ENCODE measurements at regions not wholly inside any gene's neighbourhood (a gene's known extent, or its start where the extent isn't known, plus 50 kb on each side); places are given as distances from the start of the nearest gene placed in this dataset.

GRCh38 chr11:134756811-134757540 is 344.9 kb upstream of the B3GAT1 start:
- no peak overlapping the region for H3K9ac ChIP-seq (ENCODE audit: low read length in 3 of 3)
- intact Hi-C loops (cut with DNase I): no loop called here
- no peak for FAIRE-seq
- TF ChIP-seq CTCF (IDR thresholded peaks at IDR 0.05; ENCODE audit: borderline replicate concordance, extremely low read depth, insufficient read depth): no peak
- no peak overlapping the region for H3K27ac ChIP-seq (ENCODE audit: low read depth in 2 of 2, low read length in 2 of 2)
- no peak overlapping the region for H3K4me3 ChIP-seq (ENCODE audit: low read length in 3 of 3)
- no peaks in the 10 kb centered on the region for H3K9me3 ChIP-seq (ENCODE audit: control insufficient read depth in 2 of 3, insufficient read depth in 1 of 3, low read length in 3 of 3)
- no peaks in the 10 kb centered on the region for H3K36me3 ChIP-seq (ENCODE audit: control insufficient read depth in 2 of 3, insufficient read depth in 3 of 3, low read length in 3 of 3)
- H3K4me1 ChIP-seq (ENCODE audit: control insufficient read depth in 2 of 3, insufficient read depth in 2 of 3, low read depth in 1 of 3, low read length in 3 of 3): no peaks in the 10 kb centered on the region
- DNase-seq: peak in 1 of 5 donors; percentile 16
- H3K27me3 ChIP-seq (ENCODE audit: control insufficient read depth, insufficient read depth, low read length): no peaks in the 10 kb centered on the region

GRCh38 chr11:134755535-134755934 is 343.5 kb upstream of the B3GAT1 start:
- no peak overlapping the region for H3K9ac ChIP-seq (ENCODE audit: low read length in 3 of 3)
- no peak overlapping the region for H3K27ac ChIP-seq (ENCODE audit: low read depth in 2 of 2, low read length in 2 of 2)
- no peak for FAIRE-seq
- no peak overlapping the region for H3K4me3 ChIP-seq (ENCODE audit: low read length in 3 of 3)
- peak in 1 of 5 donors; percentile 4 for DNase-seq
- no peaks in the 10 kb centered on the region for H3K9me3 ChIP-seq (ENCODE audit: control insufficient read depth in 2 of 3, insufficient read depth in 1 of 3, low read length in 3 of 3)
- intact Hi-C loops (cut with DNase I): no loop called here
- no peaks in the 10 kb centered on the region for H3K27me3 ChIP-seq (ENCODE audit: control insufficient read depth, insufficient read depth, low read length)
- no peaks in the 10 kb centered on the region for H3K36me3 ChIP-seq (ENCODE audit: control insufficient read depth in 2 of 3, insufficient read depth in 3 of 3, low read length in 3 of 3)
- H3K4me1 ChIP-seq (ENCODE audit: control insufficient read depth in 2 of 3, insufficient read depth in 2 of 3, low read depth in 1 of 3, low read length in 3 of 3): no peaks in the 10 kb centered on the region
- TF ChIP-seq CTCF (IDR thresholded peaks at IDR 0.05; ENCODE audit: borderline replicate concordance, extremely low read depth, insufficient read depth): no peak

DNA sequence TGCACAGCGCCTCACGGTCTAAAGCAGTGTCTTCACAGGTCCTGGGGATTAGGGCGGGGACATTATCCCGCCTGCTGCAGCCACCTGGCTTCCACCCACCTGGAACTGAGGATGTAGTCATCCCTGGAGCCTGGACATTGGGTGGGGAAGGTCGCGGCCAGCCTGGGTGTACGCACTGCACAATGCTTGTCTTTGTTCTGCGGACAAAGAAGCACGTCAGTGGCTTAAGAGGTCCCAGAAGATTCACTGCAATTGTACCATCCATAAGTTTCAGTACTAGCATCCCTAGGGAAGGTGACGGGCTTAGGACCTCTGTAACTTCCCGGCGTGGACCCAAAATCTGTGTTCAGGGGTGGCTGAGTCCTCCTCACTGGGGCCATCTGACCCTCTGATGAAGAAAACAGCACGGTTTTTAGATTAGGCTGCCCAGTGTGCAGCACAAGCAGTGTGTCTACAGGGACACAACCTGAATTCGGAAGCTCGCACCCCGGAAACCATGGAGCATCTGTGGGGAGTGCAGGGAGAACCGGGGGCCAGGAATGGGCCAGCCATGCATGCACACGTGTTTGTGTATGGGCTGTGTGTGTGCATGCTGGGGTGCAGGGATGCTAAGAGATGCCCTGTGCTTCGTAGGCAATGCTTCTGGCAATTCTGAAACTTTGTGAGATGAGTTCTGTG is 342.6 kb upstream of the B3GAT1 start:
- no peak overlapping the region for H3K27ac ChIP-seq (ENCODE audit: low read depth in 2 of 2, low read length in 2 of 2)
- no peaks in the 10 kb centered on the region for H3K4me1 ChIP-seq (ENCODE audit: control insufficient read depth in 2 of 3, insufficient read depth in 2 of 3, low read depth in 1 of 3, low read length in 3 of 3)
- TF ChIP-seq CTCF (IDR thresholded peaks at IDR 0.05; ENCODE audit: borderline replicate concordance, extremely low read depth, insufficient read depth): no peak
- no peak overlapping the region for H3K9ac ChIP-seq (ENCODE audit: low read length in 3 of 3)
- H3K27me3 ChIP-seq (ENCODE audit: control insufficient read depth, insufficient read depth, low read length): no peaks in the 10 kb centered on the region
- no peaks in the 10 kb centered on the region for H3K9me3 ChIP-seq (ENCODE audit: control insufficient read depth in 2 of 3, insufficient read depth in 1 of 3, low read length in 3 of 3)
- no peak for FAIRE-seq
- DNase-seq: peak in 1 of 5 donors; percentile 20
- no peaks in the 10 kb centered on the region for H3K36me3 ChIP-seq (ENCODE audit: control insufficient read depth in 2 of 3, insufficient read depth in 3 of 3, low read length in 3 of 3)
- intact Hi-C loops (cut with DNase I): no loop called here
- no peak overlapping the region for H3K4me3 ChIP-seq (ENCODE audit: low read length in 3 of 3)
